ENCODE measurements at regions not wholly inside any gene's neighbourhood (a gene's known extent, or its start where the extent isn't known, plus 50 kb on each side); places are given as distances from the start of the nearest gene placed in this dataset.

- ATAC-seq = no peak
- TF ChIP-seq TCF4 (CRISPR knock-in tag; IDR thresholded peaks at IDR 0.05; ENCODE audit: borderline replicate concordance) = no peak
- no peak for TF ChIP-seq PPARA (CRISPR knock-in tag; IDR thresholded peaks at IDR 0.05; ENCODE audit: borderline replicate concordance)
- TF ChIP-seq ZNF70 (CRISPR knock-in tag; IDR thresholded peaks at IDR 0.05) = no peak
- TF ChIP-seq GLIS3 (CRISPR knock-in tag; IDR thresholded peaks at IDR 0.05) = no peak
- TF ChIP-seq CSDC2 (CRISPR knock-in tag; IDR thresholded peaks at IDR 0.05) = no peak
- no peak for TF ChIP-seq PATZ1 (CRISPR knock-in tag; IDR thresholded peaks at IDR 0.05; ENCODE audit: borderline replicate concordance)
- no peak for TF ChIP-seq ZFP3 (CRISPR knock-in tag; IDR thresholded peaks at IDR 0.05)
- TF ChIP-seq ARNTL (CRISPR knock-in tag; IDR thresholded peaks at IDR 0.05; ENCODE audit: borderline replicate concordance, low read depth) = no peak
- no peak for TF ChIP-seq ESRRG (CRISPR knock-in tag; IDR thresholded peaks at IDR 0.05)
- no peak for TF ChIP-seq ZNF565 (CRISPR knock-in tag; conservative IDR thresholded peaks at IDR 0.05; ENCODE audit: low read depth)
- TF ChIP-seq CSRNP3 (CRISPR knock-in tag; IDR thresholded peaks at IDR 0.05) = no peak
Observed at GRCh38 chr18:30858560-30858959, 184.0 kb downstream of the DSC3 start.

GRCh38 chr18:30855762-30856161 lies 186.8 kb downstream of the DSC3 start:
- no peak for ATAC-seq
- TF ChIP-seq SNAI2 (CRISPR knock-in tag; IDR thresholded peaks at IDR 0.05) (no peak), ZNF70 (CRISPR knock-in tag; IDR thresholded peaks at IDR 0.05) (no peak), OSR1 (CRISPR knock-in tag; IDR thresholded peaks at IDR 0.05) (no peak), ZNF565 (CRISPR knock-in tag; conservative IDR thresholded peaks at IDR 0.05; ENCODE audit: low read depth) (no peak), CSDC2 (CRISPR knock-in tag; IDR thresholded peaks at IDR 0.05) (no peak), ZFP30 (CRISPR knock-in tag; IDR thresholded peaks at IDR 0.05) (no peak), TOX (CRISPR knock-in tag; IDR thresholded peaks at IDR 0.05; ENCODE audit: borderline replicate concordance) (no peak), RARB (CRISPR knock-in tag; IDR thresholded peaks at IDR 0.05) (no peak), TCF4 (CRISPR knock-in tag; IDR thresholded peaks at IDR 0.05; ENCODE audit: borderline replicate concordance) (no peak), ESRRG (CRISPR knock-in tag; IDR thresholded peaks at IDR 0.05) (no peak), GLIS3 (CRISPR knock-in tag; IDR thresholded peaks at IDR 0.05) (no peak), CSRNP3 (CRISPR knock-in tag; IDR thresholded peaks at IDR 0.05) (no peak), BACH2 (CRISPR knock-in tag; IDR thresholded peaks at IDR 0.05; ENCODE audit: borderline replicate concordance) (no peak), TSHZ2 (CRISPR knock-in tag; IDR thresholded peaks at IDR 0.05) (no peak), PPARA (CRISPR knock-in tag; IDR thresholded peaks at IDR 0.05; ENCODE audit: borderline replicate concordance) (no peak), ZC3H10 (CRISPR knock-in tag; IDR thresholded peaks at IDR 0.05) (no peak), POU6F1 (CRISPR knock-in tag; IDR thresholded peaks at IDR 0.05; ENCODE audit: borderline replicate concordance, low read depth) (no peak), ZNF8 (CRISPR knock-in tag; IDR thresholded peaks at IDR 0.05) (no peak)

- no peak for ATAC-seq
- no peak for TF ChIP-seq ZNF8 (CRISPR knock-in tag; IDR thresholded peaks at IDR 0.05)
Observed at GRCh38 chr18:30852980-30853379, 189.6 kb downstream of the DSC3 start.

Data from SK-N-SH treated with all-trans-retinoic acid at 6 μM for 48 hours (cell line).